Testis (tissue), 2 donors: ENCODE measurements at regions not wholly inside any gene's neighbourhood (a gene's known extent, or its start where the extent isn't known, plus 50 kb on each side); places are given as distances from the start of the nearest gene placed in this dataset.

Source experiments
- CTCF ChIP-seq, 3 experiments: fragments of 450-650 bp in 2 of 3; fragments of 200-600 bp in 1 of 3; sonication (generic) in 1 of 3; IDR thresholded peaks; one replicate each; pipeline ENCODE4 v1.5.1; 2016 to 2019; ENCODE audit warnings: antibody characterized with exemption in 3 of 3, mild to moderate bottlenecking in 2 of 3, moderate library complexity in 1 of 3
- POLR2A ChIP-seq: fragments of 450-650 bp; IDR thresholded peaks from one replicate; pipeline ENCODE4 v1.6.1; 2017; ENCODE audit warnings: antibody characterized with exemption, mild to moderate bottlenecking, moderate library complexity

- TF ChIP-seq CTCF (IDR thresholded peaks at IDR 0.05) (no peak), POLR2A (no peak)
Measured at GRCh38 chr2:173797586-173798263, 167.4 kb downstream of the SP3 start.
